ENCODE measurements at regions not wholly inside any gene's neighbourhood (a gene's known extent, or its start where the extent isn't known, plus 50 kb on each side); places are given as distances from the start of the nearest gene placed in this dataset.

DNA sequence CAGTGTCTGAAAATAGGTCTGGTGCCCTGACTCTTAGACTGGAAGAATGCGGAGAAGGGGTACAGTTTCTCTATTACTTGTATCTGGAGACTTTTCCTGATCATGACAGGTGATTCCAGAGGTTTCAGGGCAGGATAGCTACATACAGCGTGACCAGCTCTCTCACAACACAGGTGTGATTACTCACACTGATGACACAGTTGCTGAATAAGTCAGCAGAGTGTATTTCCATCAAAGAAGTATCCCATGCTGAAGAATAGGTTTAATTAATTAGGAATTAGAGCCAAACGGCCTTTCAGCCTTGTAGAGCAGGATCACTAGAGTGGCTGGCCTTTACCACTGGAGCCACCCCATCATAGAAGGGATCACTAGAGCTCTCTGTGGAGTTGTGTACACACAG lies 298.6 kb downstream of the LMX1A start:
- Histone ChIP-seq H3K27ac (replicated peaks in 1 of 4) (no peak overlapping the region), H3K9me3 (no peaks in the 10 kb centered on the region), H3K36me3 (no peaks in the 10 kb centered on the region), H3K4me1 (peaks cover 0 to 26% (median 21%) of the 10 kb centered on the region in 4 donors), H3K4me3 (no peak overlapping the region), H3K27me3 (no peaks in the 10 kb centered on the region)
- no peak for DNase-seq (ENCODE audit: extremely low spot score)
- TF ChIP-seq POLR2AphosphoS5 (IDR thresholded peaks at IDR 0.05) = no peak
- no peak for TF ChIP-seq POLR2A (IDR thresholded peaks at IDR 0.05; ENCODE audit: low read depth)
- TF ChIP-seq CTCF (IDR thresholded peaks at IDR 0.05) = no peak
- TF ChIP-seq EP300 (IDR thresholded peaks at IDR 0.05) = no peak
- WGBS = 43% methylated on average over 2 of the region's 3 CpGs
- intact Hi-C loops (cut with DNase I) = no loop called here

DNA sequence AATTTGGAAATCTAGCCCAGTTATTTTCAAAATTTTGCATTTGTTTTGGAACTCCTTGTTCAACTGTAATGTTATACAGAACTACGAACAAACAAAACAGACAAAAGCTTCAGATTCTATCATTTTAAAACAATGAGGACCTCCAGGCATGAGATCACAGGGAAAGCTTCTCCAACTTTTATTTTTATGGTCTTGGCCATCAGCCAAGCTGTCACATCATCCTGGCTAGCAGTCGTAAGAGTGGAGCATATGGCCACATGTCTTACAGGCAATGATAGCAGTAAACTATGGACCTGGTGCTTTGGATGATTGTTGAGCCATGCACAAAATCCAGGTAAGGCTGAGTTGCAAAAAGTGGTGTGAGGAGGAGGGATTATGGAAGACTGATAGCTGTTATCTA lies 299.6 kb downstream of the LMX1A start:
- H3K4me3 ChIP-seq = no peak overlapping the region
- DNase-seq (ENCODE audit: extremely low spot score) = no peak
- no peaks in the 10 kb centered on the region for H3K36me3 ChIP-seq
- H3K4me1 ChIP-seq = peaks cover 0 to 23% (median 14%) of the 10 kb centered on the region in 4 donors
- H3K27ac ChIP-seq (replicated peaks in 1 of 4) = no peak overlapping the region
- intact Hi-C loops (cut with DNase I) = no loop called here
- H3K9me3 ChIP-seq = no peaks in the 10 kb centered on the region
- TF ChIP-seq CTCF (IDR thresholded peaks at IDR 0.05) = no peak
- TF ChIP-seq POLR2A (IDR thresholded peaks at IDR 0.05; ENCODE audit: low read depth) = no peak
- TF ChIP-seq POLR2AphosphoS5 (IDR thresholded peaks at IDR 0.05) = no peak
- no peak for TF ChIP-seq EP300 (IDR thresholded peaks at IDR 0.05)
- H3K27me3 ChIP-seq = no peaks in the 10 kb centered on the region
- WGBS = 36% methylated on average over 2 of the region's 2 CpGs

DNA sequence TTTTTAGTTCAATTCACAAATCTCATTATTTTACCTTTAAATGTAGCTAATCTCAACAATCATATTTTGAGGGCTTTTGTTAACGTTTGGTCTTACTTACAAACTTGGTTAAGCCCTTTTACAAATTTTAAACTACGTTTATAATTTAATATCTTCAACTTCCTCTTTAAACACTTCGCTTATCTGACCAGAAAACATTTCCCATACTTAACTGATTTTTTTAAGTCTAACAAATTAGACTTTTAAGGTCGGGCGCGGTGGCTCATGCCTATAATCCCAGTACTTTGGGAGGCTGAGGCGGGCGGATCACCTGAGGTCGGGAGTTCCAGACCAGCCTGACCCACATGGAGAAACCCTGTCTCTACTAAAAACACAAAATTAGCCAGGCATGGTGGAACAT lies 300.9 kb downstream of the LMX1A start:
- Histone ChIP-seq H3K36me3 (no peaks in the 10 kb centered on the region), H3K9me3 (no peaks in the 10 kb centered on the region), H3K27me3 (no peaks in the 10 kb centered on the region), H3K4me3 (no peak overlapping the region), H3K27ac (replicated peaks in 1 of 4) (no peak overlapping the region), H3K4me1 (peaks cover 0 to 20% (median 11%) of the 10 kb centered on the region in 4 donors)
- no peak for DNase-seq (ENCODE audit: extremely low spot score)
- 89% methylated on average over 9 of the region's 9 CpGs for WGBS
- TF ChIP-seq CTCF (IDR thresholded peaks at IDR 0.05) (no peak), POLR2A (IDR thresholded peaks at IDR 0.05; ENCODE audit: low read depth) (no peak), EP300 (IDR thresholded peaks at IDR 0.05) (no peak)
- intact Hi-C loops (cut with DNase I) = no loop called here

DNA sequence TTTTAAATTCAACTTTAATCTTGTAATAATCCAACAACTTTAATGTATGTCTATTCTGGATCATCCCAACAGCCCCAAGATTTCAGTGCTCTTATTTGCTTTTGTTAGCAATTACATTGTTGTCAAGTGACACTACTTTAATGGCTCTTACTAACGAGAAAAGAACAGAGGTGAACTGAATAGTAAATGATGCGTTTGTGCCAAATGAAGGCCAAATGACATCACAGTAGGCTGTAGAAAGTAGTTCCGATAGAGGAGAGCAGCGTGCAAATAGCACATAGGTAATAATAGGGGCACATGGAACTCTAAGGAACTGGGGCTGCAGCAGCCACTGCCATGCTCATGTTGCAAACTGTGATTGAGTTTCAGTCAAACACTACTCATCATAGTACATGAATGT lies 301.9 kb downstream of the LMX1A start:
- TF ChIP-seq CTCF (IDR thresholded peaks at IDR 0.05) = no peak
- no peak for TF ChIP-seq EP300 (IDR thresholded peaks at IDR 0.05)
- TF ChIP-seq POLR2AphosphoS5 (IDR thresholded peaks at IDR 0.05) = no peak
- TF ChIP-seq POLR2A (IDR thresholded peaks at IDR 0.05; ENCODE audit: low read depth) = no peak
- Histone ChIP-seq H3K4me3 (no peak overlapping the region), H3K27me3 (no peaks in the 10 kb centered on the region), H3K9me3 (no peaks in the 10 kb centered on the region), H3K27ac (replicated peaks in 1 of 4) (no peak overlapping the region), H3K4me1 (peaks cover 0 to 20% (median 11%) of the 10 kb centered on the region in 4 donors), H3K36me3 (no peaks in the 10 kb centered on the region)
- no peak for DNase-seq (ENCODE audit: extremely low spot score)
- intact Hi-C loops (cut with DNase I) = no loop called here
- 75% methylated on average over 4 of the region's 4 CpGs for WGBS

GRCh38 chr1:165053351-165053750 lies 303.2 kb downstream of the LMX1A start:
- intact Hi-C loops (cut with DNase I) = no loop called here
- no peak for DNase-seq (ENCODE audit: extremely low spot score)
- H3K27ac ChIP-seq (replicated peaks in 1 of 4) = no peak overlapping the region

More at GRCh38 chr1:165053351-165053750, 303.2 kb downstream of the LMX1A start:
- H3K4me3 ChIP-seq = no peak overlapping the region
- H3K4me1 ChIP-seq = peaks cover 0 to 20% (median 11%) of the 10 kb centered on the region in 4 donors
- no peaks in the 10 kb centered on the region for H3K36me3 ChIP-seq
- no peaks in the 10 kb centered on the region for H3K9me3 ChIP-seq
- TF ChIP-seq CTCF (IDR thresholded peaks at IDR 0.05) (no peak), POLR2A (IDR thresholded peaks at IDR 0.05; ENCODE audit: low read depth) (no peak), EP300 (IDR thresholded peaks at IDR 0.05) (no peak), POLR2AphosphoS5 (IDR thresholded peaks at IDR 0.05) (no peak)
- no peaks in the 10 kb centered on the region for H3K27me3 ChIP-seq
- WGBS = 49% methylated on average over 2 of the region's 2 CpGs

Measured in esophagus muscularis mucosa (tissue), 4 donors.